DOHH2 (cell line): ENCODE measurements at regions not wholly inside any gene's neighbourhood (a gene's known extent, or its start where the extent isn't known, plus 50 kb on each side); places are given as distances from the start of the nearest gene placed in this dataset.

Experiments
- H3F3A ChIP-seq: fragments of 200-600 bp; sonication (generic), shearing (Covaris generic); 2 replicates; pipeline ENCODE4 v1.6.0; 2016; ENCODE audit warnings: antibody characterized with exemption, mild to moderate bottlenecking; ENCODE audit not compliant: control insufficient read depth, insufficient read depth
- H3K27ac ChIP-seq: fragments of 200-600 bp; sonication (generic); 2 replicates; pipeline ENCODE4 v1.5.1; 2014; ENCODE audit warnings: low read depth, mild to moderate bottlenecking, low read length, moderate library complexity
- H3K27me3 ChIP-seq: fragments of 200-600 bp; sonication (generic); 2 replicates; pipeline ENCODE4 v1.6.1; 2014; ENCODE audit warnings: mild to moderate bottlenecking, low read length, mixed read lengths; ENCODE audit not compliant: control insufficient read depth
- H3K36me3 ChIP-seq: fragments of 200-600 bp; sonication (generic); 2 replicates; pipeline ENCODE4 v1.6.1; 2014; ENCODE audit warnings: mild to moderate bottlenecking, low read length, moderate library complexity, mixed read lengths; ENCODE audit not compliant: control insufficient read depth
- H3K4me1 ChIP-seq: fragments of 200-600 bp; sonication (generic); 2 replicates; pipeline ENCODE4 v1.6.1; 2014; ENCODE audit warnings: mild to moderate bottlenecking, low read length, mixed read lengths; ENCODE audit not compliant: control insufficient read depth
- H3K4me2 ChIP-seq: fragments of 200-600 bp; sonication (generic); 2 replicates; pipeline ENCODE4 v1.6.0; 2014; ENCODE audit warnings: mild to moderate bottlenecking, low read length, moderate library complexity
- H3K4me3 ChIP-seq: fragments of 200-600 bp; sonication (generic); 2 replicates; pipeline ENCODE4 v1.5.1; 2014; ENCODE audit warnings: mild to moderate bottlenecking, low read length, mixed read lengths
- H3K79me2 ChIP-seq: fragments of 200-600 bp; sonication (generic); 2 replicates; pipeline ENCODE4 v1.6.1; 2014; ENCODE audit warnings: mild to moderate bottlenecking, low read length, mixed read lengths; ENCODE audit not compliant: control insufficient read depth
- H3K9me2 ChIP-seq: fragments of 200-600 bp; sonication (generic); replicated peaks from 2 replicates; pipeline ENCODE4 v1.6.1; 2014; ENCODE audit warnings: mild to moderate bottlenecking, low read length, mixed read lengths; ENCODE audit not compliant: control insufficient read depth
- H3K9me3 ChIP-seq: fragments of 200-600 bp; sonication (generic); 2 replicates; pipeline ENCODE4 v1.6.1; 2014; ENCODE audit warnings: antibody characterized with exemption, low read length, mixed read lengths; ENCODE audit not compliant: control insufficient read depth, insufficient read depth
- H4K20me1 ChIP-seq: fragments of 200-600 bp; sonication (generic); 2 replicates; pipeline ENCODE4 v1.6.0; 2014; ENCODE audit warnings: low read depth, mild to moderate bottlenecking, antibody characterized with exemption, low read length, moderate library complexity; ENCODE audit not compliant: control insufficient read depth, insufficient read depth
- CTCF ChIP-seq: fragments of 200-600 bp; sonication (generic); IDR thresholded peaks from one replicate; pipeline ENCODE4 v1.5.1; 2014; ENCODE audit warnings: antibody characterized with exemption, mild to moderate bottlenecking, low read depth, low read length; ENCODE audit not compliant: poor library complexity, severe bottlenecking
- EZH2phosphoT487 ChIP-seq: fragments of 200-600 bp; sonication (generic); IDR thresholded peaks from 2 replicates; pipeline ENCODE4 v1.6.1; 2017; ENCODE audit warnings: borderline replicate concordance, mild to moderate bottlenecking, antibody characterized with exemption, low read length, moderate library complexity, mixed read lengths

GRCh38 chr10:125284875-125285597 lies 124.7 kb upstream of the CTBP2 start:
- no peaks in the 10 kb centered on the region; the same call in 1 of the 2 replicates for H3K9me3 ChIP-seq
- peak overlapping the region; percentile 36 for H3K4me2 ChIP-seq
- no peaks in the 10 kb centered on the region for H4K20me1 ChIP-seq
- H3K27me3 ChIP-seq, result no peaks in the 10 kb centered on the region
- no peaks in the 10 kb centered on the region for H3K36me3 ChIP-seq
- H3K27ac ChIP-seq, result no peak overlapping the region
- peaks cover 4% of the 10 kb centered on the region for H3K4me1 ChIP-seq
- H3K9me2 ChIP-seq, result no peaks in the 10 kb centered on the region
- no peaks in the 10 kb centered on the region for H3K79me2 ChIP-seq
- TF ChIP-seq EZH2phosphoT487, result no peak
- TF ChIP-seq CTCF, result no peak
- H3F3A ChIP-seq, result no peaks in the 10 kb centered on the region
- H3K4me3 ChIP-seq, result peak overlapping the region; percentile 43

- TF ChIP-seq CTCF (no peak), EZH2phosphoT487 (no peak)
- Histone ChIP-seq H3F3A (no peaks in the 10 kb centered on the region), H3K9me3 (no peaks in the 10 kb centered on the region; the same call in 1 of the 2 replicates), H3K4me1 (peaks cover 4% of the 10 kb centered on the region), H3K4me3 (peak overlapping the region; percentile 43; the same call in 1 of the 2 replicates), H3K9me2 (no peaks in the 10 kb centered on the region), H3K36me3 (no peaks in the 10 kb centered on the region), H3K4me2 (peak overlapping the region; percentile 36; the same call in 1 of the 2 replicates), H3K27ac (no peak overlapping the region), H4K20me1 (no peaks in the 10 kb centered on the region), H3K27me3 (no peaks in the 10 kb centered on the region), H3K79me2 (no peaks in the 10 kb centered on the region)
Measured at GRCh38 chr10:125283836-125284614, 123.7 kb upstream of the CTBP2 start.

- Histone ChIP-seq H3K4me3 (no peak overlapping the region), H3K9me3 (no peaks in the 10 kb centered on the region; the same call in 1 of the 2 replicates), H3K9me2 (no peaks in the 10 kb centered on the region), H3K4me1 (peaks cover 4% of the 10 kb centered on the region), H3F3A (no peaks in the 10 kb centered on the region), H3K4me2 (no peak overlapping the region), H3K79me2 (no peaks in the 10 kb centered on the region), H3K36me3 (no peaks in the 10 kb centered on the region), H3K27me3 (no peaks in the 10 kb centered on the region), H3K27ac (no peak overlapping the region), H4K20me1 (no peaks in the 10 kb centered on the region)
- TF ChIP-seq CTCF (no peak), EZH2phosphoT487 (no peak)
Measured at GRCh38 chr10:125283191-125283835, 123.0 kb upstream of the CTBP2 start.
